ENCODE measurements at regions not wholly inside any gene's neighbourhood (a gene's known extent, or its start where the extent isn't known, plus 50 kb on each side); places are given as distances from the start of the nearest gene placed in this dataset.
A peak's percentile ranks its signal among the peaks of the same experiment; 100 is the strongest.

DNA sequence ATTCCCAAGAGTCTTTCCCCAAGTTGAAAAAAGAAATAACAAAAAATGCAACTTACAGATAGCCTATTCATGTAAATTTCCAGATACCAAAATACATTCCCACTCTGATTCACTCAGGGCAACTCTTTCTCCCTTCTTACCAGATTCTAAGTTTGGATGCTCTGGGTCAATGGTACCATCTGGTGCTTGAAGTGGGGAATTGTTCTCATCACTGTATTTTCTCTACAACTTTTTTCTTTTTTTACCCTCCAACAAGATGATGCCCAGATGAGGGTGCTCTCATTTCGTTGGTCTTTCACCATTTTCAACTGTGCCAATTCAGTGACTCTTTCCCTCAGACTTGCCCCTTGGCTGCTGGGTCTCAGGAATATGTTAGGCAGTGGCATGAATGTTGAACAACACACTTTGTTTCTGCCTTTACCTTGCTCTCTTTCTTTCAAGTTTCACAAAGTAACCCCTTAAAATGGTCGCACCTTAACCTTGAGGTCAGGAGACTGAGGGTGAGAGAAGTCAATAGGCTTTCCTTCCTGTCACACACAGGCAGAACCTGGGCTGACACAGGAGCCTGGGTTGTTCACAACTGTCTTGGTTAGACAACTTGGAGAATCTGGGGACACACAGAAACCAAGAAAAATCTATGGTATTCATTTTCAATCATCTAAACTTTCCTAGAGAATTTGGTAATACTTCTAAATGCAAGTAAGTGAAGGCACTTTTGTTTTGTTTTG lies 330.7 kb upstream of the SLCO3A1 start:
- no peak overlapping the region for H2AFZ ChIP-seq (ENCODE audit: low read length)
- TF ChIP-seq, protein P1, sequence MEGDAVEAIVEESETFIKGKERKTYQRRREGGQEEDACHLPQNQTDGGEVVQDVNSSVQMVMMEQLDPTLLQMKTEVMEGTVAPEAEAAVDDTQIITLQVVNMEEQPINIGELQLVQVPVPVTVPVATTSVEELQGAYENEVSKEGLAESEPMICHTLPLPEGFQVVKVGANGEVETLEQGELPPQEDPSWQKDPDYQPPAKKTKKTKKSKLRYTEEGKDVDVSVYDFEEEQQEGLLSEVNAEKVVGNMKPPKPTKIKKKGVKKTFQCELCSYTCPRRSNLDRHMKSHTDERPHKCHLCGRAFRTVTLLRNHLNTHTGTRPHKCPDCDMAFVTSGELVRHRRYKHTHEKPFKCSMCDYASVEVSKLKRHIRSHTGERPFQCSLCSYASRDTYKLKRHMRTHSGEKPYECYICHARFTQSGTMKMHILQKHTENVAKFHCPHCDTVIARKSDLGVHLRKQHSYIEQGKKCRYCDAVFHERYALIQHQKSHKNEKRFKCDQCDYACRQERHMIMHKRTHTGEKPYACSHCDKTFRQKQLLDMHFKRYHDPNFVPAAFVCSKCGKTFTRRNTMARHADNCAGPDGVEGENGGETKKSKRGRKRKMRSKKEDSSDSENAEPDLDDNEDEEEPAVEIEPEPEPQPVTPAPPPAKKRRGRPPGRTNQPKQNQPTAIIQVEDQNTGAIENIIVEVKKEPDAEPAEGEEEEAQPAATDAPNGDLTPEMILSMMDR (conservative IDR thresholded peaks at IDR 0.05; ENCODE audit: low read depth, low read length), result peak; percentile 49
- TF ChIP-seq EZH2 (IDR thresholded peaks at IDR 0.05; ENCODE audit: low read length, unreplicated experiment) (no peak), EZH2phosphoT487 (IDR thresholded peaks at IDR 0.05; ENCODE audit: borderline replicate concordance, low read length) (no peak)
- no peak overlapping the region for H3K4me3 ChIP-seq (ENCODE audit: low read length)
- no peaks in the 10 kb centered on the region for H3K27me3 ChIP-seq (ENCODE audit: low read length)
- ChIA-PET CTCF (no interaction called here), POLR2A (ENCODE audit: unreplicated experiment) (no interaction called here)
- H3K4me2 ChIP-seq (ENCODE audit: low read length), result 0 out of 2 replicates have a peak overlapping the region, but pooled peaks have one; percentile 12
- no peak for ATAC-seq
- H3K9ac ChIP-seq (ENCODE audit: low read length), result no peak overlapping the region
- no peaks in the 10 kb centered on the region for H3K36me3 ChIP-seq (ENCODE audit: low read depth, low read length)
- intact Hi-C loops (cut with micrococcal nuclease), result loop anchor here (5.0 kb wide), 1 partner anchor 220 kb away; no protein-coding TSS in a partner anchor
- no peaks in the 10 kb centered on the region for H3F3A ChIP-seq (ENCODE audit: low read length, unreplicated experiment)
- no peaks in the 10 kb centered on the region for H4K20me1 ChIP-seq (ENCODE audit: low read length)
- H3K79me2 ChIP-seq (ENCODE audit: low read length), result no peaks in the 10 kb centered on the region
- H3K27ac ChIP-seq (ENCODE audit: low read length), result peak overlapping the region; percentile 37
- H3K9me2 ChIP-seq (replicated peaks; ENCODE audit: low read length), result no peaks in the 10 kb centered on the region
- no peaks in the 10 kb centered on the region for H3K9me3 ChIP-seq (ENCODE audit: low read length)
- peaks cover 5% of the 10 kb centered on the region; the same call in 1 of the 2 replicates for H3K4me1 ChIP-seq (ENCODE audit: insufficient read depth, low read length)
- no TSS peak for BruUV-seq (replicated peaks)
- peak; percentile 44 for DNase-seq

DNA sequence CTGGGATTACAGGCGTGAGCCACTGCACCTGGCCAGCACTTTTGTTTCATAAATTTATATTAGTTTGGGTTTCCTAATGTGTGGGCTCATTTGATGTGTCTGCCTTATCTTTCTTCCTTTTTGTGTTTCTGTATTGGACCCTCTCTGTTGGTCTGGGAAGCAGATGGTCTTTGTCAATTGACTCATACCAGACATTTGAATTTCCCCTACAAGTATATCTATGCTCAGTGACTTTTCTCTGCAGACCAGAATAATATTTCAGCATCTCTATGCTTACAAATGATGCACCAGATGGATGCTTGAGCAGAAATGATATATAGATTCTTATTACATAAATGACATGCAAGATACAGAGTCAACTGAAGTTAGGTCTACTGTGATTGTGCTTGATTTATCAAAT lies 329.9 kb upstream of the SLCO3A1 start:
- Histone ChIP-seq H3K36me3 (ENCODE audit: low read depth, low read length) (no peaks in the 10 kb centered on the region), H3K9me2 (replicated peaks; ENCODE audit: low read length) (no peaks in the 10 kb centered on the region), H3K9me3 (ENCODE audit: low read length) (no peaks in the 10 kb centered on the region), H3F3A (ENCODE audit: low read length, unreplicated experiment) (no peaks in the 10 kb centered on the region), H3K27ac (ENCODE audit: low read length) (no peak overlapping the region), H3K4me2 (ENCODE audit: low read length) (no peak overlapping the region), H2AFZ (ENCODE audit: low read length) (no peak overlapping the region), H3K79me2 (ENCODE audit: low read length) (no peaks in the 10 kb centered on the region), H3K4me3 (ENCODE audit: low read length) (no peak overlapping the region), H3K27me3 (ENCODE audit: low read length) (peaks cover 2% of the 10 kb centered on the region; the same call in 1 of the 2 replicates), H4K20me1 (ENCODE audit: low read length) (no peaks in the 10 kb centered on the region), H3K4me1 (ENCODE audit: insufficient read depth, low read length) (peaks cover 5% of the 10 kb centered on the region; the same call in 1 of the 2 replicates), H3K9ac (ENCODE audit: low read length) (no peak overlapping the region)
- BruUV-seq (replicated peaks), result no TSS peak
- CTCF ChIA-PET, result no interaction called here
- intact Hi-C loops (cut with micrococcal nuclease), result loop anchor here (5.0 kb wide), 1 partner anchor 221 kb away; no protein-coding TSS in a partner anchor
- POLR2A ChIA-PET (ENCODE audit: unreplicated experiment), result no interaction called here
- no peak for DNase-seq
- ATAC-seq, result no peak
- TF ChIP-seq EZH2phosphoT487 (IDR thresholded peaks at IDR 0.05; ENCODE audit: borderline replicate concordance, low read length) (no peak), EZH2 (IDR thresholded peaks at IDR 0.05; ENCODE audit: low read length, unreplicated experiment) (no peak)
- TF ChIP-seq, protein P1 (conservative IDR thresholded peaks at IDR 0.05; ENCODE audit: low read depth, low read length), result no peak

DNA sequence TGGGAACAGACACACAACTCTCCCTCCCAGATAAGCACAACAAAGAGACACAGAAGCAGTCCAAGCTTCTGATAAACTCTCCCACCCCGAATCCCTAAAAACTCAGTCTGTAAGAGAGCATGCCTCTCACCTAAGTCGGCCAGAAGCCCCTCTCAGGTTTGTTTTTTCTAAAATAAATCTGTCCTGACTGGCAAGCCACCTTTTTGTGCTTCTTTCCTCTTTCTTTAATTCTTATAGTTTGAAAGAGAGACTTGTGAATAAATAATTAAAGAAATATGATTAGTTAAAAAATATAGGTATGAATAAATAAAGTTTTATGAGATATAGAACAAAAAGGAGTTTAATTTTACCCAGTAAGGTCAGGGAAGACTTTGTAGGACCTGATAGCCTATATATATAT lies 329.0 kb upstream of the SLCO3A1 start:
- Histone ChIP-seq H2AFZ (ENCODE audit: low read length) (no peak overlapping the region), H3K27me3 (ENCODE audit: low read length) (peaks cover 4% of the 10 kb centered on the region; the same call in 1 of the 2 replicates), H3K79me2 (ENCODE audit: low read length) (no peaks in the 10 kb centered on the region), H3K36me3 (ENCODE audit: low read depth, low read length) (no peaks in the 10 kb centered on the region), H3K27ac (ENCODE audit: low read length) (no peak overlapping the region), H4K20me1 (ENCODE audit: low read length) (no peaks in the 10 kb centered on the region), H3F3A (ENCODE audit: low read length, unreplicated experiment) (no peaks in the 10 kb centered on the region), H3K4me1 (ENCODE audit: insufficient read depth, low read length) (peaks cover 5% of the 10 kb centered on the region; the same call in 1 of the 2 replicates), H3K4me2 (ENCODE audit: low read length) (no peak overlapping the region), H3K9me3 (ENCODE audit: low read length) (no peaks in the 10 kb centered on the region), H3K9ac (ENCODE audit: low read length) (no peak overlapping the region), H3K9me2 (replicated peaks; ENCODE audit: low read length) (no peaks in the 10 kb centered on the region), H3K4me3 (ENCODE audit: low read length) (no peak overlapping the region)
- intact Hi-C loops (cut with micrococcal nuclease), result loop anchor here (5.0 kb wide), 1 partner anchor 222 kb away; no protein-coding TSS in a partner anchor
- ChIA-PET POLR2A (ENCODE audit: unreplicated experiment) (no interaction called here), CTCF (no interaction called here)
- DNase-seq (no peak), ATAC-seq (no peak)
- TF ChIP-seq EZH2 (IDR thresholded peaks at IDR 0.05; ENCODE audit: low read length, unreplicated experiment), result no peak
- TF ChIP-seq, protein P1 (conservative IDR thresholded peaks at IDR 0.05; ENCODE audit: low read depth, low read length), result no peak
- TF ChIP-seq EZH2phosphoT487 (IDR thresholded peaks at IDR 0.05; ENCODE audit: borderline replicate concordance, low read length), result no peak
- no TSS peak for BruUV-seq (replicated peaks)
